Fibroblast of skin of left quadriceps (primary cell): ENCODE measurements at regions not wholly inside any gene's neighbourhood (a gene's known extent, or its start where the extent isn't known, plus 50 kb on each side); places are given as distances from the start of the nearest gene placed in this dataset.
"Not testable (repeated sequence)": the region's sequence is repeated elsewhere in the genome, so short reads cannot be mapped to it uniquely, and the experiment has no call there.

ENCODE experiments used
- DNase-seq, 2 experiments: peaks; one replicate each; pipeline ENCODE4 v3.0.0-alpha.2; 2013; ENCODE audit warnings: low read depth in 2 of 2

- no peak for DNase-seq
These were observed 412.3 kb downstream of the BRD1 start for GRCh38 chr22:49415151-49415951.

GRCh38 chr22:49413551-49413950, 414.1 kb downstream of the BRD1 start:
- DNase-seq, result no peak

GRCh38 chr22:49413146-49413545, 414.5 kb downstream of the BRD1 start:
- no peak for DNase-seq

- no peak for DNase-seq
These were observed 415.4 kb downstream of the BRD1 start for GRCh38 chr22:49412236-49412635.

GRCh38 chr22:49411236-49411635, 416.4 kb downstream of the BRD1 start:
- no peak for DNase-seq

- no peak for DNase-seq
These were observed 419.4 kb downstream of the BRD1 start for GRCh38 chr22:49408102-49408836.

- no peak for DNase-seq
These were observed 420.6 kb downstream of the BRD1 start for GRCh38 chr22:49406879-49407587.

- DNase-seq, result no peak
These were observed 421.5 kb downstream of the BRD1 start for GRCh38 chr22:49406047-49406650.

GRCh38 chr22:49405590-49405989, 422.1 kb downstream of the BRD1 start:
- no peak for DNase-seq

- DNase-seq, result no peak
These were observed 423.0 kb downstream of the BRD1 start for GRCh38 chr22:49404576-49405241.

GRCh38 chr22:49404020-49404419, 423.7 kb downstream of the BRD1 start:
- DNase-seq, result no peak

GRCh38 chr22:49403102-49403501, 424.6 kb downstream of the BRD1 start:
- DNase-seq, result no peak

GRCh38 chr22:49402169-49402568, 425.5 kb downstream of the BRD1 start:
- no peak for DNase-seq

GRCh38 chr22:49400941-49401598, 426.6 kb downstream of the BRD1 start:
- no peak for DNase-seq

GRCh38 chr22:49400136-49400940, 427.3 kb downstream of the BRD1 start:
- no peak for DNase-seq

GRCh38 chr22:49398646-49399045, 429.0 kb downstream of the BRD1 start:
- no peak for DNase-seq

GRCh38 chr22:49398115-49398514, 429.6 kb downstream of the BRD1 start:
- no peak for DNase-seq

GRCh38 chr22:49396817-49397216, 430.9 kb downstream of the BRD1 start:
- DNase-seq, result no peak

GRCh38 chr22:49395617-49396016, 432.1 kb downstream of the BRD1 start:
- no peak for DNase-seq

GRCh38 chr22:49395062-49395461, 432.6 kb downstream of the BRD1 start:
- not testable (repeated sequence) for DNase-seq
